ENCODE measurements at regions not wholly inside any gene's neighbourhood (a gene's known extent, or its start where the extent isn't known, plus 50 kb on each side); places are given as distances from the start of the nearest gene placed in this dataset.

- DNase-seq (ENCODE audit: low read depth): no peak
Observed at GRCh38 chr6:165950316-165950715, 217.3 kb downstream of the TBXT start.

- no peak for DNase-seq (ENCODE audit: low read depth)
Observed at GRCh38 chr6:165949324-165949723, 218.3 kb downstream of the TBXT start.

- DNase-seq (ENCODE audit: low read depth): no peak
Observed at GRCh38 chr6:165944002-165944466, 223.6 kb downstream of the TBXT start.

- no peak for DNase-seq (ENCODE audit: low read depth)
Observed at GRCh38 chr6:165941786-165942185, 225.9 kb downstream of the TBXT start.

- DNase-seq (ENCODE audit: low read depth): no peak
Observed at GRCh38 chr6:165941249-165941775, 226.3 kb downstream of the TBXT start.

GRCh38 chr6:165940366-165940765 lies 227.3 kb downstream of the TBXT start:
- no peak for DNase-seq (ENCODE audit: low read depth)

- DNase-seq (ENCODE audit: low read depth): no peak
Observed at GRCh38 chr6:165939601-165940290, 227.9 kb downstream of the TBXT start.

GRCh38 chr6:165939047-165939446 lies 228.6 kb downstream of the TBXT start:
- no peak for DNase-seq (ENCODE audit: low read depth)

GRCh38 chr6:165937564-165938358 lies 229.9 kb downstream of the TBXT start:
- DNase-seq (ENCODE audit: low read depth): no peak

- DNase-seq (ENCODE audit: low read depth): no peak
Observed at GRCh38 chr6:165936660-165937059, 231.0 kb downstream of the TBXT start.

- no peak for DNase-seq (ENCODE audit: low read depth)
Observed at GRCh38 chr6:165936096-165936495, 231.6 kb downstream of the TBXT start.

- no peak for DNase-seq (ENCODE audit: low read depth)
Observed at GRCh38 chr6:165931675-165932074, 236.0 kb downstream of the TBXT start.

- no peak for DNase-seq (ENCODE audit: low read depth)
Observed at GRCh38 chr6:165930668-165931214, 236.9 kb downstream of the TBXT start.

GRCh38 chr6:165929607-165930006 lies 238.0 kb downstream of the TBXT start:
- DNase-seq (ENCODE audit: low read depth): no peak

- DNase-seq (ENCODE audit: low read depth): no peak
Observed at GRCh38 chr6:165926378-165926777, 241.3 kb downstream of the TBXT start.

GRCh38 chr6:165925474-165926156 lies 242.0 kb downstream of the TBXT start:
- DNase-seq (ENCODE audit: low read depth): no peak

- no peak for DNase-seq (ENCODE audit: low read depth)
Observed at GRCh38 chr6:165922309-165922794, 245.3 kb downstream of the TBXT start.

GRCh38 chr6:165920896-165921671 lies 246.6 kb downstream of the TBXT start:
- no peak for DNase-seq (ENCODE audit: low read depth)

GRCh38 chr6:165917576-165917975 lies 250.1 kb downstream of the TBXT start:
- no peak for DNase-seq (ENCODE audit: low read depth)

- DNase-seq (ENCODE audit: low read depth): no peak
Observed at GRCh38 chr6:165915022-165915770, 252.2 kb upstream of the PDE10A start.
